DMS79 treated with DMSO at 0.1 percent for 48 hours (cell line): ENCODE measurements at regions not wholly inside any gene's neighbourhood (a gene's known extent, or its start where the extent isn't known, plus 50 kb on each side); places are given as distances from the start of the nearest gene placed in this dataset.

Experiments used
- DNase-seq: peaks from one replicate; lab custom pipeline; 2025; lab: John Stamatoyannopoulos, UW

DNA sequence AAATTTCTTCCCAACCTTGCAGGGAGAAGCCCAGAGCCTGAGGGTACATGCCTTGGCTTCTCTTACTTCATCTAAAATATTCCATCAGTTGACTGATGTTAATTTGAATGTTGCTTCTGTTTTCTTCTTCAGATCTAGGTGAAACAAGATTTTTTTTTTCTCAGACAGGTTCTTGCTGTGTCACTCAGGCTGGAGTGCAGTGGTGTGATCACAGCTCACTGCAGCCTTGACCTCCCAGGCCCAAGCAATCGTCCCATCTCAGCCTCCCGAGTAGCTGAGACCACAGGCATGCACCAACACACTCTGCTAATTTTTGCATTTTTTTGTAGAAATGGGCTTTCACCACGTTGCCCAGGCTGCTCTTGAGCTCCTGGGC lies 62.1 kb upstream of the KLF3 start:
- DNase-seq: no peak

DNA sequence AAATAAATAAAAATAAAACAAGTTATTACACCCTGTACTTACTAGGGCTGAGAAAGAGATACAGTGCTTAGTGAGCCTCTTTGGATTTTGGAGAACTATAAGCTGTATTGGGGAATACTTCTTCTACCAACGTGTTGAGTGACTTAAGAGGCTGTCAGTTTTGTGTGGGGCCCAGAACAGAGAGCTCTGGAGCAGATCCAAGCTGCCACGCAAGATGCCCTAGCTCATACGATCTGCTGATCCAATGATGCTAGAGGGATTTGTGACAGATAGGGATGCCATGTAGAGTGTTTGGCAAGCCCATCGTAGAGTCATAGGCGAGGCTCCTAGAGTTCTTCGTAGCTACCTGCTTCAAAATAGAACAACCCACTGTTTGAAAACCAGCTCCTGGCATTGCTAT lies 60.3 kb upstream of the KLF3 start:
- DNase-seq: no peak

DNA sequence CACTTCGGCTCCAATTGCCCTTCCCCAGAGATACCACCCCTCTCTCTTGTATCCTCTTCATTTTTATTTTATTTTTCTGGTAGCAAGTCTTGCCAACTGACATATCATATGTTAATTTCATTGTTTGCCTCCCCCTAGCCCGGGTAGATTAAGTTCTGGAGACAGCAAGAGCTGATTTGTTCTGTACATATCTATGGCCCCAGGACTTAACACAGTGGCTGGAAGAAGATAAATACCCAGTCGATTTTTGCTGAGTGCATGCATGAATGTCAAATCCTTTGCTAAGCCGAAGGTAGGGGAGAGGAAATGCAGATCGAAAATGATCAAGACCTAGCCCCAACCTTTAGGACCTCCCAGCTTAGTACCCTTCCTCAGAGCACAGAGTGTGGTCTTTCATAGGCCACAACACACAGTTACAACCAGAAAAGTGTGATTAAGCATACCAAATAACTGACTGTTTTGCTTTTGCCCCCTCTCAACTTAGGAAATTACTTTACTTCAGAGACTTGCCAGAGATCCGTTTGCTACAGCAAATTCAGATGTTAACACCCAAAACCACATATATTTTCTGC lies 58.7 kb upstream of the KLF3 start:
- DNase-seq: no peak

DNA sequence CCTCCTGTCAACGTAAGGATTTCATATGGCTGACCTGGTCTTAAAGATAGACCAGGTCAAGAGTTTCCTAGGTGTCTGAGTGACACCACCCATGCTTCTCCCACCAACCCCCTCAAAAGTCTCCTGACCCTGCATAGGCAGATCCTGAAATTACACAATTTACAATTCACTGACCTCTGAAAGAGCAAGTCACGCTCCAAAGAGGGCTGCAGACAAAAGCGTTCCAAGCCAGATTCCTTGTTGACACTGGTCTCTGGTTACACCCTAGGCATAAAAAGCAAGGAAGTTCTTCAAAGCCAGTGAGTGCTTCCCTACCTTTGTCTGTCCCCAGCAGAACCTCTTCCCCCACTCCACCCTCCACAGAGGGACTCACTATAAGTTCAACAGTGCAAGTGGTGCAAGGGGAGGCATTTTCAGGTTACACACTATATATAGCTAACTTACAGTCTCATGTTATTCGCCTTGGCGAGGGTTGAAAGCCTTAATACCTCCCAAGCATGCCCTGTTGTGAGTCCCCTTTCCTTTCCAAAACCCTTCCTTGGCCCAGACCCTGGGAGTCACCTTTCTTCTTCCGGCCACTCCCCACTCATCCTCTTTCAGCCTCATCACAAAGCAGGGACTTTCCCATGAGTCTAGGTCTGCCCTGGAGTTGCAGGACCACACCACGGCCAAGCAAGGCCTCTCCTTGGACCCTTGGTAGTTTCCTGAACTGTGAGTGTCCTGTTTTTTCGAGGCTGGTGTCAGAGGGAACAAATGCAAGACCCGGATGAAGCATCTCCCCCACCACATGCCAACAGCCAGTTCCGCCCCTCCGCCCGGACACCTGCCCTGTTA lies 58.0 kb upstream of the KLF3 start:
- DNase-seq: peak; percentile 55

DNA sequence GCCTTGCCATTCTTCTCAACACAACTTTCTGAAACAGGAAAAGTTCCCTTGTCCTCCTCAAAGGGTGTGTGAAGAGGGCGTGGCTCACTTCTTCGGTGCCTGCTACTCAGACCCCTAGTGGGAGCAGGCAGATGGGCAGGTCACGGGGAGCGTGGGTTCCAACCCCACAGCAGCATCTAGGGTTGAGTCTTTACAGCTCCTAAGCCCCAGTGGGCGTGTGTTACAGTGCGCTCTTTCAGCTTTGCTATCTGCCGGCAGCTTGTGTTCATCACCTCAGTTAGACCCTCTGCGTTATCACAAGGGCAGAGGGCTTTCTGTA lies 57.5 kb upstream of the KLF3 start:
- no peak for DNase-seq

DNA sequence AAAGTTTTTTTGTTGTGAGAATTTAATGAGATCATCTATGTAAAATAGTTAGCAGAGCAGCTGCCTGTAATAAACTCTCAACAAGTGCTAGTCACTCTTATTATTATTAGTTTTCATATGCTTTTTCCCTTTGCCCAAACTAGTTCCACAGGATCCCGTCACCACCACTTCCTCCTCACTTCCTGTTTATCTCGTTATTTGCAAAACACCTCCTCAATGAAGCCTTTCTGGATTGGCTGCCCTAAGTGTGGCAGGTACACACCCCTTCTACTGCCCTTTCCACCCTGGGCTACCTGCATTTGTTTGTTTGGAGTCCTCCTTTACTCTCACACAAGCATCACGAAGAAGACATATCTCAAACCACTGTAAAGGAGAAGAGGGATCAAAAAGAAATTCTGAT lies 54.4 kb upstream of the KLF3 start:
- no peak for DNase-seq

DNA sequence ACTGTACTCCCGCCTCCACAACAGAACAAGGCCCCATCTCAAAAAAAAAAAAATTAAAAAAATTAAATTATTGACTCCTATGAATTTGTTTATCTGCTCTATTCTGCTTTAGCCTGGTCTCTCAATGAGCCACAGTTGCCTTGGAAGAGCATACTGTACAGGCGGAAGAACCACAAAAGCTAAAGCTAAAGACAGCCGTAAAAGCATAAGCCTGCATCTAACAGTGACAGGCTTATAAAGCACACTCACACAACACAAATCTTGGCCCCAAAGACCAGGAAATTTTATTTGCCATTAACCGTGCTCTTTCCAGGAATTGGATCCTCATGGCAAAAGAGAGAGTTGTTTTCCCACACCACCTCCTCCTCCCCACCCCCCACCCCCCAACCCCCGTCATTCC lies 53.5 kb upstream of the KLF3 start:
- no peak for DNase-seq

DNA sequence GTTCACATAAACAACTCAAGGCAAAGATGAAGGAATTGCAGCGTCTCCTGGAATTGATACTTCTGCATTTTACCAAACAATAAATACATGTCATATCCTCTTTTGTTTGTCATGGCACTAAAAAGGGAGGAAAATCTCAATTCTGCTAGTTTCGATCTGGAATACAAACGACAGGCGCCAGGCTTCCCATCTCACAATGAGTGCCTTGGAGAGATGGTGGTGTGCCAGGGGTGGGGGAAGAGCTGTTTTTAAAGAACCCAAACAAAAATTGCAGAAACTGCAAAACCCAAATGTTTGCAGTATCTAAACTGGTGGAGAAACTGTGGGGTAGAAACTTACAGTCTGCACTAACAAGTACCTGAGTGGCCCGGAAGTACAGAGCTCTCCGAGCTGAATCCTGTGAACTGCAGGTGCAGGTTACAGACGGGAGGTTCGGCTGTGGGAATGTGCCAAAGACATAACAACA lies 53.0 kb upstream of the KLF3 start:
- no peak for DNase-seq

DNA sequence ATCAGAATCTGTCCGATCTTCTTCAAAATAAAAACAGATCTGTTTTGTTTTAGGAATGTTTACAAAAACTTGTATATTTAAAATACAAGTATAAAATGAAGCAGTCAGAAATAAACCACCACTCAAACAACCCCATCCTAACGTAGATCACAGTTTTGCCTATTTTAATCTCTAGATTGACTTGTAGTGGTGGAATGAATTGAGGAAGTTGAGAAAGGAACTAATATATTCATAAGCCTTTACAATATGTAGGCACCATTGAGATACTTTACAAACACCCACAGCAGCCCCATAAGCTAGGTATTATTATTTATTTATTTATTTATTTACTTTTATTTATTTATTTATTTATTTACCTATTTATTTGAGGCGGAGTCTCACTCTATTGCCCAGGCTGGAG lies 52.3 kb upstream of the KLF3 start:
- DNase-seq: no peak

DNA sequence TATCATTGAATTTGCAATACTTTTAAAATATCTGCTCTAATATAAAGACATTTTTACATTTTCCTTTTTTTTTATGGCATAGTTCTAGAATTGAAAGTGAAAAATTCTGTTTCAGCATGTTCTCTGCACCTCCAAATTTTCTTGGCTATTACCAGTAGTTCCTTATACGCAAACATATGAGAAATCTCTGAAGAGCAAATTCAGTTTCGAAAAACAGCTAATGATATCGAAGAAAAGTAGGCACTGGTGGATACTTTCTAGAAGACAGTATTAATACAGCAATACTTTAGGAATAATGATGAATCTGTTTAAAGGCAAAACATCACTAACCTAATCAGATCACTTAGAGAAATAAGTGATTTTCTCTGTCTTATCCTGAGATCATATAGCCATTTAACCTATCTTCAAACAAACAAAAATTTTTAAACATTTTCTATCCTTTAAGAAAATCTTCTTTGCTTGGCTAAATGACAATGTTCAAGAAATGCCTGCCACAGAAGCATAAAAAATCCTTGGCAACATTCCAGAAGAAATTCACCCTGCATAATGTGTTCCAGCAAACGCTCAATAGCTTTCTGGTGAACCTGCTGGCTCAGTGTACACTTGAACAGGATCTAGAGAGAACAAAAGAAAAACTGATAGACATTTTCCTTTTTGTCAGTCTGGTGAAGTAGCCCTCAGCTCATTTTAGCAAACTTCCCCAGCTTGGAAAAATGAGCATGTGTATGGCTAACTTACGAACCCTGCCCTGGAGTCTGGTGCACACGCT lies 51.2 kb upstream of the KLF3 start:
- DNase-seq: peak; percentile 71
